H1 (cell line): ENCODE measurements at regions not wholly inside any gene's neighbourhood (a gene's known extent, or its start where the extent isn't known, plus 50 kb on each side); places are given as distances from the start of the nearest gene placed in this dataset.

ENCODE experiments used
- ASH2L ChIP-seq: fragments of 200-600, 300-600 bp; sonication (generic); IDR thresholded peaks from one replicate; pipeline ENCODE4 v1.7.1; 2017; ENCODE audit warnings: low read length
- BACH1 ChIP-seq: IDR thresholded peaks from 2 replicates; pipeline ENCODE4 v1.6.1; 2012; ENCODE audit warnings: low read length, improper control_type of control experiment
- FOSL1 ChIP-seq: IDR thresholded peaks from 2 replicates; pipeline ENCODE4 v1.6.1; 2011; ENCODE audit warnings: mild to moderate bottlenecking, low read depth, low read length, moderate library complexity; ENCODE audit not compliant: insufficient read depth
- HDAC6 ChIP-seq: IDR thresholded peaks from one replicate; pipeline ENCODE4 v1.7.1; 2012; ENCODE audit warnings: low read depth, mild to moderate bottlenecking, inconsistent platforms, low read length, moderate library complexity
- RFX5 ChIP-seq: IDR thresholded peaks from 2 replicates; pipeline ENCODE4 v1.6.1; 2011; ENCODE audit warnings: low read depth, low read length, improper control_type of control experiment, borderline replicate concordance
- SP1 ChIP-seq: IDR thresholded peaks from 2 replicates; pipeline ENCODE4 v1.6.1; 2011; ENCODE audit warnings: low read depth, low read length
- TF ChIP-seq, protein P1 (sequence below): fragments of 300-600 bp; sonication (generic); IDR thresholded peaks from 2 replicates; pipeline ENCODE4 v1.7.1; 2012; ENCODE audit warnings: low read length, moderate library complexity, mild to moderate bottlenecking, inconsistent platforms; ENCODE audit not compliant: insufficient replicate concordance
- TF ChIP-seq, protein P2 (sequence below), 3 experiments: IDR thresholded peaks; 1 replicate in 2 of 3; 2 replicates in 1 of 3; pipeline versions ENCODE4 v1.5.1 to v1.6.1; 2011; ENCODE audit warnings: low read length in 3 of 3, mild to moderate bottlenecking in 3 of 3, inconsistent platforms in 2 of 3, low read depth in 1 of 3, moderate library complexity in 1 of 3; ENCODE audit not compliant: insufficient read depth in 1 of 3; ENCODE audit errors: control extremely low read depth in 1 of 3

DNA sequence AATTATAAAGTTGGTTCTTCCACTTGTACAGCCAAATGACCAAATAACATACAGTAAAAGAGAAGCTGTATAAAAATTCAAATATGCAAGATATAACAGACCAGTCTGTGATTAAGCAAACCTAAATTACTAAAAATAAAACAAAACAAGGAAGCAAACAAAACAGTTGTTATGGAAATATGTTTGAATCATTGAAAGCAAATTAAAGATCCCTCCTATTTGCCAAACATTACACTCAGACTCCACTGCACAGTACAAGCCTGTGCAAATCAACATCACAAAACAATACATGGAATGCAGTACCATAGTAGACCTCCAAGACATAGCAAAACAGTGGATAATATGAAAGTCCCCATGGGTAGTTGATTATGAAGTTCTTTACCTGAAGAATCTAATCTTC is 288.1 kb upstream of the PTGER4 start (continued):
- TF ChIP-seq, protein P1, sequence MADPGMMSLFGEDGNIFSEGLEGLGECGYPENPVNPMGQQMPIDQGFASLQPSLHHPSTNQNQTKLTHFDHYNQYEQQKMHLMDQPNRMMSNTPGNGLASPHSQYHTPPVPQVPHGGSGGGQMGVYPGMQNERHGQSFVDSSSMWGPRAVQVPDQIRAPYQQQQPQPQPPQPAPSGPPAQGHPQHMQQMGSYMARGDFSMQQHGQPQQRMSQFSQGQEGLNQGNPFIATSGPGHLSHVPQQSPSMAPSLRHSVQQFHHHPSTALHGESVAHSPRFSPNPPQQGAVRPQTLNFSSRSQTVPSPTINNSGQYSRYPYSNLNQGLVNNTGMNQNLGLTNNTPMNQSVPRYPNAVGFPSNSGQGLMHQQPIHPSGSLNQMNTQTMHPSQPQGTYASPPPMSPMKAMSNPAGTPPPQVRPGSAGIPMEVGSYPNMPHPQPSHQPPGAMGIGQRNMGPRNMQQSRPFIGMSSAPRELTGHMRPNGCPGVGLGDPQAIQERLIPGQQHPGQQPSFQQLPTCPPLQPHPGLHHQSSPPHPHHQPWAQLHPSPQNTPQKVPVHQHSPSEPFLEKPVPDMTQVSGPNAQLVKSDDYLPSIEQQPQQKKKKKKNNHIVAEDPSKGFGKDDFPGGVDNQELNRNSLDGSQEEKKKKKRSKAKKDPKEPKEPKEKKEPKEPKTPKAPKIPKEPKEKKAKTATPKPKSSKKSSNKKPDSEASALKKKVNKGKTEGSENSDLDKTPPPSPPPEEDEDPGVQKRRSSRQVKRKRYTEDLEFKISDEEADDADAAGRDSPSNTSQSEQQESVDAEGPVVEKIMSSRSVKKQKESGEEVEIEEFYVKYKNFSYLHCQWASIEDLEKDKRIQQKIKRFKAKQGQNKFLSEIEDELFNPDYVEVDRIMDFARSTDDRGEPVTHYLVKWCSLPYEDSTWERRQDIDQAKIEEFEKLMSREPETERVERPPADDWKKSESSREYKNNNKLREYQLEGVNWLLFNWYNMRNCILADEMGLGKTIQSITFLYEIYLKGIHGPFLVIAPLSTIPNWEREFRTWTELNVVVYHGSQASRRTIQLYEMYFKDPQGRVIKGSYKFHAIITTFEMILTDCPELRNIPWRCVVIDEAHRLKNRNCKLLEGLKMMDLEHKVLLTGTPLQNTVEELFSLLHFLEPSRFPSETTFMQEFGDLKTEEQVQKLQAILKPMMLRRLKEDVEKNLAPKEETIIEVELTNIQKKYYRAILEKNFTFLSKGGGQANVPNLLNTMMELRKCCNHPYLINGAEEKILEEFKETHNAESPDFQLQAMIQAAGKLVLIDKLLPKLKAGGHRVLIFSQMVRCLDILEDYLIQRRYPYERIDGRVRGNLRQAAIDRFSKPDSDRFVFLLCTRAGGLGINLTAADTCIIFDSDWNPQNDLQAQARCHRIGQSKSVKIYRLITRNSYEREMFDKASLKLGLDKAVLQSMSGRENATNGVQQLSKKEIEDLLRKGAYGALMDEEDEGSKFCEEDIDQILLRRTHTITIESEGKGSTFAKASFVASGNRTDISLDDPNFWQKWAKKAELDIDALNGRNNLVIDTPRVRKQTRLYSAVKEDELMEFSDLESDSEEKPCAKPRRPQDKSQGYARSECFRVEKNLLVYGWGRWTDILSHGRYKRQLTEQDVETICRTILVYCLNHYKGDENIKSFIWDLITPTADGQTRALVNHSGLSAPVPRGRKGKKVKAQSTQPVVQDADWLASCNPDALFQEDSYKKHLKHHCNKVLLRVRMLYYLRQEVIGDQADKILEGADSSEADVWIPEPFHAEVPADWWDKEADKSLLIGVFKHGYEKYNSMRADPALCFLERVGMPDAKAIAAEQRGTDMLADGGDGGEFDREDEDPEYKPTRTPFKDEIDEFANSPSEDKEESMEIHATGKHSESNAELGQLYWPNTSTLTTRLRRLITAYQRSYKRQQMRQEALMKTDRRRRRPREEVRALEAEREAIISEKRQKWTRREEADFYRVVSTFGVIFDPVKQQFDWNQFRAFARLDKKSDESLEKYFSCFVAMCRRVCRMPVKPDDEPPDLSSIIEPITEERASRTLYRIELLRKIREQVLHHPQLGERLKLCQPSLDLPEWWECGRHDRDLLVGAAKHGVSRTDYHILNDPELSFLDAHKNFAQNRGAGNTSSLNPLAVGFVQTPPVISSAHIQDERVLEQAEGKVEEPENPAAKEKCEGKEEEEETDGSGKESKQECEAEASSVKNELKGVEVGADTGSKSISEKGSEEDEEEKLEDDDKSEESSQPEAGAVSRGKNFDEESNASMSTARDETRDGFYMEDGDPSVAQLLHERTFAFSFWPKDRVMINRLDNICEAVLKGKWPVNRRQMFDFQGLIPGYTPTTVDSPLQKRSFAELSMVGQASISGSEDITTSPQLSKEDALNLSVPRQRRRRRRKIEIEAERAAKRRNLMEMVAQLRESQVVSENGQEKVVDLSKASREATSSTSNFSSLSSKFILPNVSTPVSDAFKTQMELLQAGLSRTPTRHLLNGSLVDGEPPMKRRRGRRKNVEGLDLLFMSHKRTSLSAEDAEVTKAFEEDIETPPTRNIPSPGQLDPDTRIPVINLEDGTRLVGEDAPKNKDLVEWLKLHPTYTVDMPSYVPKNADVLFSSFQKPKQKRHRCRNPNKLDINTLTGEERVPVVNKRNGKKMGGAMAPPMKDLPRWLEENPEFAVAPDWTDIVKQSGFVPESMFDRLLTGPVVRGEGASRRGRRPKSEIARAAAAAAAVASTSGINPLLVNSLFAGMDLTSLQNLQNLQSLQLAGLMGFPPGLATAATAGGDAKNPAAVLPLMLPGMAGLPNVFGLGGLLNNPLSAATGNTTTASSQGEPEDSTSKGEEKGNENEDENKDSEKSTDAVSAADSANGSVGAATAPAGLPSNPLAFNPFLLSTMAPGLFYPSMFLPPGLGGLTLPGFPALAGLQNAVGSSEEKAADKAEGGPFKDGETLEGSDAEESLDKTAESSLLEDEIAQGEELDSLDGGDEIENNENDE = no peak
- TF ChIP-seq SP1 (no peak), FOSL1 (no peak), HDAC6 (no peak), ASH2L (no peak), BACH1 (no peak), RFX5 (no peak)
- TF ChIP-seq, protein P2, sequence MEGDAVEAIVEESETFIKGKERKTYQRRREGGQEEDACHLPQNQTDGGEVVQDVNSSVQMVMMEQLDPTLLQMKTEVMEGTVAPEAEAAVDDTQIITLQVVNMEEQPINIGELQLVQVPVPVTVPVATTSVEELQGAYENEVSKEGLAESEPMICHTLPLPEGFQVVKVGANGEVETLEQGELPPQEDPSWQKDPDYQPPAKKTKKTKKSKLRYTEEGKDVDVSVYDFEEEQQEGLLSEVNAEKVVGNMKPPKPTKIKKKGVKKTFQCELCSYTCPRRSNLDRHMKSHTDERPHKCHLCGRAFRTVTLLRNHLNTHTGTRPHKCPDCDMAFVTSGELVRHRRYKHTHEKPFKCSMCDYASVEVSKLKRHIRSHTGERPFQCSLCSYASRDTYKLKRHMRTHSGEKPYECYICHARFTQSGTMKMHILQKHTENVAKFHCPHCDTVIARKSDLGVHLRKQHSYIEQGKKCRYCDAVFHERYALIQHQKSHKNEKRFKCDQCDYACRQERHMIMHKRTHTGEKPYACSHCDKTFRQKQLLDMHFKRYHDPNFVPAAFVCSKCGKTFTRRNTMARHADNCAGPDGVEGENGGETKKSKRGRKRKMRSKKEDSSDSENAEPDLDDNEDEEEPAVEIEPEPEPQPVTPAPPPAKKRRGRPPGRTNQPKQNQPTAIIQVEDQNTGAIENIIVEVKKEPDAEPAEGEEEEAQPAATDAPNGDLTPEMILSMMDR (IDR thresholded peaks at IDR 0.05; ENCODE audit: control extremely low read depth in 1 of 3, insufficient read depth in 1 of 3, low read depth in 1 of 3, low read length in 3 of 3) = no peak
